Esophagus muscularis mucosa (tissue), 3 donors: ENCODE measurements at regions not wholly inside any gene's neighbourhood (a gene's known extent, or its start where the extent isn't known, plus 50 kb on each side); places are given as distances from the start of the nearest gene placed in this dataset.

Experiments
- POLR2A ChIP-seq: fragments of 450-650 bp; IDR thresholded peaks from one replicate; pipeline ENCODE4 v1.6.1; 2017; ENCODE audit warnings: antibody characterized with exemption, moderate library complexity, mild to moderate bottlenecking, low read depth
- TF ChIP-seq, protein P1 (sequence below), 3 experiments: fragments of 200-600 bp in 2 of 3; fragments of 450-650 bp in 1 of 3; sonication (generic) in 2 of 3; IDR thresholded peaks; one replicate each; pipeline ENCODE4 v1.5.1; 2017 to 2019; ENCODE audit warnings: antibody characterized with exemption in 3 of 3, mild to moderate bottlenecking in 2 of 3, moderate library complexity in 1 of 3

DNA sequence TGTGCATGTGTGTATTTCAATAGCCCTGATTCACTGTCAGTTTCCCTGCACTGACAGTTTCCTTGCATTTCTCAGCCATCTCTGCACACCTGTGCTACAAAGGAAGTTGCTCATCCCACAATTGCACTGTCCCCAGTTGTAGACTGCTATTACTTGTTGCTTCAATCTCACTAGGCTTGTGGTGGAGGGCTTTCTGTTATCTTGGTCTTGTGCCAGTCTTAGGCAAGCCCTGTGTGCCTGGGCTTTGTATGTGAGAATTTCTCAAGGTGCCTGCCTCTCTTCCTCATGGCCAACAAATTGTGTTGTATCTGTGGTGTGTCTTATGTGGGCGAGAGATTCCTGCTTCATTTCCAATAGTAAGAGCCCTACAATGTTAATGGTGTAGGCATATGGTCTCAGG, 467.4 kb downstream of the GRIA2 start:
- TF ChIP-seq, protein P1, sequence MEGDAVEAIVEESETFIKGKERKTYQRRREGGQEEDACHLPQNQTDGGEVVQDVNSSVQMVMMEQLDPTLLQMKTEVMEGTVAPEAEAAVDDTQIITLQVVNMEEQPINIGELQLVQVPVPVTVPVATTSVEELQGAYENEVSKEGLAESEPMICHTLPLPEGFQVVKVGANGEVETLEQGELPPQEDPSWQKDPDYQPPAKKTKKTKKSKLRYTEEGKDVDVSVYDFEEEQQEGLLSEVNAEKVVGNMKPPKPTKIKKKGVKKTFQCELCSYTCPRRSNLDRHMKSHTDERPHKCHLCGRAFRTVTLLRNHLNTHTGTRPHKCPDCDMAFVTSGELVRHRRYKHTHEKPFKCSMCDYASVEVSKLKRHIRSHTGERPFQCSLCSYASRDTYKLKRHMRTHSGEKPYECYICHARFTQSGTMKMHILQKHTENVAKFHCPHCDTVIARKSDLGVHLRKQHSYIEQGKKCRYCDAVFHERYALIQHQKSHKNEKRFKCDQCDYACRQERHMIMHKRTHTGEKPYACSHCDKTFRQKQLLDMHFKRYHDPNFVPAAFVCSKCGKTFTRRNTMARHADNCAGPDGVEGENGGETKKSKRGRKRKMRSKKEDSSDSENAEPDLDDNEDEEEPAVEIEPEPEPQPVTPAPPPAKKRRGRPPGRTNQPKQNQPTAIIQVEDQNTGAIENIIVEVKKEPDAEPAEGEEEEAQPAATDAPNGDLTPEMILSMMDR (IDR thresholded peaks at IDR 0.05): no peak
- TF ChIP-seq POLR2A: no peak
